ENCODE measurements at regions not wholly inside any gene's neighbourhood (a gene's known extent, or its start where the extent isn't known, plus 50 kb on each side); places are given as distances from the start of the nearest gene placed in this dataset.

DNA sequence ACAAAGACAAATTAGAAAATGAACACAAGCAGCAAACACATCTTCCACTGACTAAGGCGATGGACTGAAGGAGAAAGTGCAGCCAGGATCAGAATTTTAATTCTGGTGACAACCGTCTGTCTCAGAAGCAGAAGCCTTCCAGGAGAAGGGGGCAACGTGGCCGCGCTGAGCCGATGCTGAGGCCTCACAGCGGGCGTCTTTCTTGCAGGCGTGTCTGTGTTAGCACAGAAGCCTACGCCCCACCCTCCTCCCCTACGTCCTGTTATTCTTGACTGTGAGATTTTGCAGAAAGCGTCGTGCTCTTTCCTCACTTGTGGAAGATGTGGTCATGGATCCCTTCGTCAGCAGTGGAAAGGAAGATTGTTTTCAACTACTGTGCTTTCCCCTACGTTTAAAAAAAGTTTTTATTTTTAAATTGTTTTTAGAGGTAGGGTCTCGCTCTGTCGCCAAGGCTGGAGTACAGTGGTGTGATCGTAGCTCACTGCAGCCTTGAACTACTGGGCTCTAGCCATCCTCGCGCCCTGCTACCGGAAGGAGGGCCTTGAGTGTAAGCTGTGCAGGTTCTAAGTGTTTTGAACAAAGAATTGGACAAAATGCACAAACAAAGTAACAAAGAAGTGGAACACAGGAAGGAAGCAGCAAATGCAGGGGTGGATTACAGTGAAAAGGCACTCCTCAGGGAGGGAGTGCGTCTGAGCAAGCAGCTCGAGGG lies 422.0 kb downstream of the GALR1 start:
- H3K27ac Mint-ChIP-seq, result no peak overlapping the region
- no peaks in the 10 kb centered on the region for H3K4me1 Mint-ChIP-seq (ENCODE audit: low read depth)
- DNase-seq (ENCODE audit: low spot score), result no peak
- H3K4me3 Mint-ChIP-seq, result no peak overlapping the region
- H3K36me3 Mint-ChIP-seq (ENCODE audit: low read depth), result no peaks in the 10 kb centered on the region
- H3K9me3 Mint-ChIP-seq, result no peaks in the 10 kb centered on the region
- H3K27me3 Mint-ChIP-seq (ENCODE audit: low read depth), result no peaks in the 10 kb centered on the region

DNA sequence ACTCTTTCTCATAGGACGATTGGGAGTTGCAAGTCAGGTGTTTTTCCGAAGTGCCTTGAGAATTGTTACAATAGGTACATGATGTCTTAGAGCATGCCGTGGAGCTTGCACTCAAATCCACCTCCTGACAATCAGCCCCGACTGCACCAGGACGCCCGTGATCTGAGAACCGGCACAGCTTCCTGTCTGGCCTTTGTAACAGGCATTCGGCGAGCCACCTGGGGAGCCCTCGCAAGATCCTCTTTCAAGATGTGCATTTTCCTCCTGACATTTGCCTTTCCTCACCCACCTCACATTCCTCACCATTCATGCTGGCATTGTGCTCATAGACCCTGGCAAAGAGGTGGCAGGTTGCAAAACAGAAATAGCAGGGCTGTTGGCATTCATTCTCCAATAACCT lies 427.3 kb downstream of the GALR1 start:
- no peak overlapping the region for H3K27ac Mint-ChIP-seq
- H3K36me3 Mint-ChIP-seq (ENCODE audit: low read depth), result no peaks in the 10 kb centered on the region
- no peaks in the 10 kb centered on the region for H3K4me1 Mint-ChIP-seq (ENCODE audit: low read depth)
- no peaks in the 10 kb centered on the region for H3K9me3 Mint-ChIP-seq
- no peak for DNase-seq (ENCODE audit: low spot score)
- peaks cover 3% of the 10 kb centered on the region for H3K27me3 Mint-ChIP-seq (ENCODE audit: low read depth)
- H3K4me3 Mint-ChIP-seq, result no peak overlapping the region

DNA sequence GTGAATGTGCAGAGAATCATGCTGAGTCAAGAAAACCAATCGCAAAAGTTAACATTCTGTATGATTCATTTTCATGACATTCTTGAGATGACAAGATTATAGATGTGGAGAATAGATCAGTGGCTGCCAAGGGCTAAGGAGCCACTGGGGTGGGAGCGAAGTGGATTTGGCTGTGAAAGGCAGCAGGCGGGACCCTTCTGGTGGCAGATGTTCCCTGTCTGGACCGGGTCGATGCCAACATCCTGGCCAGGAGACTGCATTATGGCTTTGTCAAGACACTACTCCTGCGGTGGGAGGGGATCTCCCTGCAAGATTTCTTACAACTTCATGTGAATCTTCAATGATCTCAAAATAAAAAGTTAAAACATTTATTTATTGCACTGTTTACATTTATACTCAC lies 427.9 kb downstream of the GALR1 start:
- H3K27ac Mint-ChIP-seq, result no peak overlapping the region
- DNase-seq (ENCODE audit: low spot score), result no peak
- no peaks in the 10 kb centered on the region for H3K4me1 Mint-ChIP-seq (ENCODE audit: low read depth)
- no peaks in the 10 kb centered on the region for H3K36me3 Mint-ChIP-seq (ENCODE audit: low read depth)
- H3K9me3 Mint-ChIP-seq, result no peaks in the 10 kb centered on the region
- peaks cover 3% of the 10 kb centered on the region for H3K27me3 Mint-ChIP-seq (ENCODE audit: low read depth)
- H3K4me3 Mint-ChIP-seq, result no peak overlapping the region

DNA sequence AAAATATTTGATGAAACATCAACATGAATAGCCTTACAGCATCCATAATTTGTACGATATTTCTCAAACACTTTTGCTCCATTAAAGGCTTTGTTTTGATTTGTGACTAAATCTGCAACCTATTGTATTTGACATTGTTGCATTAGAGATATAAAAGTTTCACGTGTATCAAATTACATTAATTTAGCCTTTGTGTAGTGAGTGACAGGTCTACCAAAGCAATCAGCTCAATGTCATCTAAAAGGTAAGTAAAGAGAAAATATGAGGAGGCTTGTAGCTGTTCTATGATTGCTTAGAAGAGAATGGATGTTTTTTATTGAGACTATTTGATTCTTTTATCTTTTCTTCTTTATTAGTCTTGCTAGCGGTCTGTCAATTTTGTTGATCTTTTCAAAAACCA lies 430.2 kb downstream of the GALR1 start:
- Mint-ChIP-seq H3K4me1 (ENCODE audit: low read depth) (no peaks in the 10 kb centered on the region), H3K9me3 (no peaks in the 10 kb centered on the region), H3K27ac (no peak overlapping the region), H3K27me3 (ENCODE audit: low read depth) (peaks cover 3% of the 10 kb centered on the region), H3K4me3 (no peak overlapping the region), H3K36me3 (ENCODE audit: low read depth) (no peaks in the 10 kb centered on the region)
- DNase-seq (ENCODE audit: low spot score), result no peak

DNA sequence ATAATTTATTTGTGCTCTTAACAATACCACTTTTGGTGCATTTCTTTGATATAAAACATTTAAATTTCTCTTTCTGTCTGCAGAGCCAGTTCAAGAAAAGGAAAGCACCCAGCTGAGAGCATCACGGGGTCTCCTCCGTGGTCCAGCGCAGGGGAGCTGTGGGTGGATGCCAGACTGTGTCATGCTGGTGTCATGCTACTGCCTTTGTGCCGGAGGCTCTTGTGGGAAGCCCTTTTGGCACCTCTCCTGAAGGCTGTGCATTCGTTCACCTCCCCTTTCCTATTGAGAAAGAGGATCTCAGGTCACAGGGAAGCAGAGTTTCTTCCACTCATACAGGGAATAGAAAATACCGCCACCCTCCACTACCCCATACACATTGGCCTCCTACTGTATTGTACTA lies 450.4 kb downstream of the GALR1 start:
- Mint-ChIP-seq H3K9me3 (no peaks in the 10 kb centered on the region), H3K27me3 (ENCODE audit: low read depth) (no peaks in the 10 kb centered on the region), H3K4me1 (ENCODE audit: low read depth) (no peaks in the 10 kb centered on the region), H3K4me3 (no peak overlapping the region), H3K27ac (no peak overlapping the region), H3K36me3 (ENCODE audit: low read depth) (no peaks in the 10 kb centered on the region)
- no peak for DNase-seq (ENCODE audit: low spot score)

DNA sequence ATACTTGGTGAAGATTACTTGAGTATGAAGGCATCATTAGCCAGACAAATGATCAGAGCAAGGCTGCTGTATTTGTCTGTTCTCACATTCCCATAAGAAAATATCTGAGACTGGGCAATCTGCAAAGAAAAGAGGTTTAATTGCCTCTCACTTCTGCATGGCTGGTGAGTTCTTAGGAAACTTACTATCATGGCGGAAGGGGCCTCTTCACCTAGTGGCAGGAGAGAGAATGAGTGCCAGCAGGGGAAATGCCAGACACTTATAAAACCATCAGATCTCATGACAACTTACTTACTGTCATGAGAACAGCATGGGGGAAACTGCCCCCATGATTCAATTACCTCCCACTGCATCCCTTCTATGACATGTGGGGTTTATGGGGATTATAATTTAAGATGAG lies 452.3 kb downstream of the GALR1 start:
- DNase-seq (ENCODE audit: low spot score), result no peak
- Mint-ChIP-seq H3K4me3 (no peak overlapping the region), H3K27me3 (ENCODE audit: low read depth) (no peaks in the 10 kb centered on the region), H3K36me3 (ENCODE audit: low read depth) (no peaks in the 10 kb centered on the region), H3K4me1 (ENCODE audit: low read depth) (no peaks in the 10 kb centered on the region), H3K27ac (no peak overlapping the region), H3K9me3 (no peaks in the 10 kb centered on the region)

DNA sequence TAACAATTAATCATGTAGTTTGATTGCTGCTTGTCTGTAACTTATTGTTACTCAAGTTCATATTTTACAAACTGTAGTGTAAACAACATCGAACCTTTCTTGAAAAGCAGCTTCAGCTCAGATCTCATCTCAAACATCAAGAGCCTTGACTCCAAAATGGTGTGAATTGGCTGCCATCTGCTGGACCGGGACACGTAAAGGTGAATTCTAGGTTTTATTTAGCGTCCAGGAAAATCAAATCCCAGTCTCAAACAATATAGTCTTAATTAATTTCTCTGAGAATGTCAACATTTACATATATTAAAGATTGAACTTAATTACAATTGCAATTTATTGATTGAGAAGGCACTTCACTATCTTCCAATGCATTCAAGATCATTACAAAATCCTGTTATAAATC lies 453.0 kb downstream of the GALR1 start:
- no peaks in the 10 kb centered on the region for H3K36me3 Mint-ChIP-seq (ENCODE audit: low read depth)
- no peak for DNase-seq (ENCODE audit: low spot score)
- H3K9me3 Mint-ChIP-seq, result no peaks in the 10 kb centered on the region
- no peak overlapping the region for H3K27ac Mint-ChIP-seq
- no peak overlapping the region for H3K4me3 Mint-ChIP-seq
- H3K27me3 Mint-ChIP-seq (ENCODE audit: low read depth), result no peaks in the 10 kb centered on the region
- no peaks in the 10 kb centered on the region for H3K4me1 Mint-ChIP-seq (ENCODE audit: low read depth)

DNA sequence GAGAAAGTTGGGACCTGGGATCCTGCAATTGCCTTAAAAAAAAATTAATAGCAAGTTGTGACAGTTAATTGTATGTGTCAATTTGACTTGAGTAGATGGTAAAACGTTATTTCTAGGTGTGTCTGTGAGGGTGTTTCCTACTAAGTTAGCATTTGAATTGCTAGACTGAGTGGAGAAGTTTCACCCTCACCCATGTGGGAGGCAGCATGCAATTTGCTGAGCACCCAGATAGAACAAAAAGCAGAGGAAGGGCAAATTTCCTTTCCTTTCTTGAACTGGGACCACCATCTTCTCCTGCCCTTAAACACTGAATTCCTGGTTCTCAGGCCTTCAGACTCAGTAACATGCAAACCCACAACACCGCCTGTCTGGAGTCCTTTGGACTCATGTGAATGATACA lies 455.7 kb downstream of the GALR1 start:
- no peak overlapping the region for H3K4me3 Mint-ChIP-seq

DNA sequence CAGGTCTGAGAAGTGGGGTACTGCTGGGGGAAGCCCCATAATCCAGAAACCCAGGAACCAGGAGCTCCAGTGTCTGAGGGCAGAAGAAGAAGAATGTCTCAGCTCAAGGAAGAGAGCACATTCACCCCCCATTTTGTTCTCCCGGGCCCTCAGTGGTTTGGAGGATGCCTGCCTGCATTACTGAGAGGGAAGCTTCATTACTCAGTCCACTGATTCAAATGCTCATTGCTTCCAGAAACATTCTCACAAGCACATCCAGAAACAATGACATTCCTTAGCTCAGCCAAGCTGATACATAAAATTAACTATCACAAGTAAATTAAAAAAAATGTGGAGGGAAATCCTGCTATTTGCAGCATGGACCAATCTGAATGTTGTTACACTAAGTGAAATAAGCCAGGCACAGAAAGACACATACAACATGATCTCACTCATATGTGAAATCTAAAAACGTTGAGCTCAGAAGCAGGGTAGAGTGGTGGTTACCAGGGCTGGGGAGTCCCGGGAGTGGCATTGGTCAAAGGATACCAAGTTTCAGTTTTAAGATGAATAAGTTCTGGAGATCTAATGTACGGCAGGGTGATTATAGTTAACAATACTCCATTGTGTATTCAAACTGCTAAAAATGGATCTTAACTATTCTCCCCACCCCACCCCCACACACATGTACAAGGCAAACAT lies 459.3 kb downstream of the GALR1 start:
- no peaks in the 10 kb centered on the region for H3K27me3 Mint-ChIP-seq (ENCODE audit: low read depth)
- no peak overlapping the region for H3K27ac Mint-ChIP-seq
- no peaks in the 10 kb centered on the region for H3K9me3 Mint-ChIP-seq
- DNase-seq (ENCODE audit: low spot score), result no peak
- no peaks in the 10 kb centered on the region for H3K4me1 Mint-ChIP-seq (ENCODE audit: low read depth)
- H3K4me3 Mint-ChIP-seq, result no peak overlapping the region
- no peaks in the 10 kb centered on the region for H3K36me3 Mint-ChIP-seq (ENCODE audit: low read depth)

More for the DNA sequence above, 455.7 kb downstream of the GALR1 start:
- Mint-ChIP-seq H3K27me3 (ENCODE audit: low read depth) (no peaks in the 10 kb centered on the region), H3K36me3 (ENCODE audit: low read depth) (no peaks in the 10 kb centered on the region), H3K27ac (no peak overlapping the region), H3K9me3 (no peaks in the 10 kb centered on the region), H3K4me1 (ENCODE audit: low read depth) (no peaks in the 10 kb centered on the region)
- no peak for DNase-seq (ENCODE audit: low spot score)

DNA sequence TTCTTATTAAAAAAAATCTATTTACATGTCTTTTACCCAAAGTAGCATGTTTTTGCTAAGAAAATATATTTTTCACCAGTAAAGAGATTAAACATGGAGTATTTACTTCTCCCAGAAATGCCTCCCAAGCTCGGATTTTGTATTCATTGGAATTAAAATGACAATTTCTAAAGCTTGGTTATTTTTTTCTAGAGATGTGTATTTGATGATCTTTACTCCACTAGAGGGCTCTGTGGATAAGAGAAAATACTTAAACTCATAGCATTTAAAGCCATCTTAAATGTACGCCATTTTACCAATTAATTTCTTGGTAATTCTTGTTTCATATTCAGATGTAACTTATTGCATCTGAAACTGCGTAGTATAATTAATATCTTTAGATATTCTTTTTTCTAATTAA lies 461.4 kb downstream of the GALR1 start:
- Mint-ChIP-seq H3K4me1 (ENCODE audit: low read depth) (no peaks in the 10 kb centered on the region), H3K4me3 (no peak overlapping the region), H3K27ac (no peak overlapping the region), H3K36me3 (ENCODE audit: low read depth) (no peaks in the 10 kb centered on the region), H3K27me3 (ENCODE audit: low read depth) (no peaks in the 10 kb centered on the region), H3K9me3 (no peaks in the 10 kb centered on the region)
- no peak for DNase-seq (ENCODE audit: low spot score)

DNA sequence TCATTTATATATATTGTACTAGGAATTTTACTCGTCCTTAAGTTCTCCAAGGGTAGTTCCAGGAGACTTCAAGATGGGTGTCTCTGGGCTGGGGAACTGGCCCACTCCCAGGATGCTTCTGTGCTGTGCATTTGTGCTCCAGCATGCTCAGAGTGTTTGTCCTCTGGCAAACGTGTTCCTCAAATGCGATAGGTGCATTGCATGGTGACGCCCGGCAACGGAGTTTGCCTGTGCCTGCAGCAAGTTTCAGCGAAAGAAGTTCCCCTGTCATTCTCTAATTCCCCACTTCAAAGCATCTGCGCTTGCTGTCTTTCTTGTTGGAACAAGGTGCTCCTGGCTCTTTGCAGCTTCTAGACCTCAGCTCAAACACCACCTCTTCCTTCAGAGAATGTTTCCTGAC lies 465.1 kb downstream of the GALR1 start:
- no peak for DNase-seq (ENCODE audit: low spot score)
- H3K36me3 Mint-ChIP-seq (ENCODE audit: low read depth), result no peaks in the 10 kb centered on the region
- H3K27ac Mint-ChIP-seq, result no peak overlapping the region
- H3K4me1 Mint-ChIP-seq (ENCODE audit: low read depth), result no peaks in the 10 kb centered on the region
- H3K27me3 Mint-ChIP-seq (ENCODE audit: low read depth), result no peaks in the 10 kb centered on the region
- H3K4me3 Mint-ChIP-seq, result no peak overlapping the region
- H3K9me3 Mint-ChIP-seq, result no peaks in the 10 kb centered on the region

DNA sequence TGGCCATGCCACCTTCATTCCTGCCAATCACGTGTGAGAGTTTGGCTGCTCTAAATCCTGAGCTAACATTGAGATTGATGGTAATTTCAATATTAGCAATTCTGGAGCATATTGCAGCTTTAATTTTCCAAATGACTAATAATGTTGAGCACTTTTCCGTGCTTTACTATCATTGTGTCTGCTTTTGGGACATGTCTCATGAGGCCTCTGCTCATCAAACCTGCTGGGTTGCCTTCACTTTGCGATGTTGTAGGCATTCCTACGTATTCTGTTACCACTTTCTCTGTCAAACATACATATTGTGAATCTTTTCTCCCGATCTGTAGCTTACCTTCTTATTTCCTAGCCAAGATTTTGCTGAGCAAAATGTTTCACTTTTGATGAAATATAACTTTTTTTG lies 466.6 kb downstream of the GALR1 start:
- no peak for DNase-seq (ENCODE audit: low spot score)
- Mint-ChIP-seq H3K4me1 (ENCODE audit: low read depth) (no peaks in the 10 kb centered on the region), H3K27me3 (ENCODE audit: low read depth) (no peaks in the 10 kb centered on the region), H3K27ac (no peak overlapping the region), H3K9me3 (no peaks in the 10 kb centered on the region), H3K4me3 (no peak overlapping the region), H3K36me3 (ENCODE audit: low read depth) (no peaks in the 10 kb centered on the region)

DNA sequence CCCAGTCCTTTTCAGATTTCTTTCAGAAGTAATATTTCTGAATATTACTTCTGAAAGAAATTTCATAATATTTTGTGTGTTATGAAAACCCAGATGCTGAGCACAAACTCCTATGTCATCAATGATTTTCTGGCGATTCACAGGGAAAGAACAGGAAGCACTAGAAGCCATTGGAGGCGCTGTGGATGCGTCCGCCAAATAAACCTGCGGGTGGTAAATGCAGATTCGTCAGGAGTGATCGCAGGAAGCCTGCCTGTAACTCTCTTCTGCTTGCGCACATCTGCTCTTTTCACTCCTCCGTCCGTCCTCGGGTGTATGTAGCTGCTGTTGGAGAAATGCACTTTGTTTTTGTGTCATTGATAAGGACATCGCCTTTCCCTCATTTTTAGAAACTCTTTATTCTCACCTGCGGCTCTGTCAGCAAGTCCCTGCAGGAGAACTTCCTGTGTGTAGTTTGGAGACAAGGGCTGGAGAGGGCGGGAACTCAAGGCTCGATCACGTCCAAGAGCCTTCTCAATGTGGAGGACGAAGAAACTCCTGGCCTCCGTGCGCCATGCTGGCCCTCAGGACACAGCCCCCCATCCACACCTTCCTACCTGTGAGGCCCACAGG lies 483.8 kb downstream of the GALR1 start:
- Mint-ChIP-seq H3K27me3 (ENCODE audit: low read depth) (no peaks in the 10 kb centered on the region), H3K36me3 (ENCODE audit: low read depth) (no peaks in the 10 kb centered on the region), H3K9me3 (no peaks in the 10 kb centered on the region), H3K4me3 (no peak overlapping the region), H3K27ac (no peak overlapping the region), H3K4me1 (ENCODE audit: low read depth) (no peaks in the 10 kb centered on the region)
- DNase-seq (ENCODE audit: low spot score), result no peak

DNA sequence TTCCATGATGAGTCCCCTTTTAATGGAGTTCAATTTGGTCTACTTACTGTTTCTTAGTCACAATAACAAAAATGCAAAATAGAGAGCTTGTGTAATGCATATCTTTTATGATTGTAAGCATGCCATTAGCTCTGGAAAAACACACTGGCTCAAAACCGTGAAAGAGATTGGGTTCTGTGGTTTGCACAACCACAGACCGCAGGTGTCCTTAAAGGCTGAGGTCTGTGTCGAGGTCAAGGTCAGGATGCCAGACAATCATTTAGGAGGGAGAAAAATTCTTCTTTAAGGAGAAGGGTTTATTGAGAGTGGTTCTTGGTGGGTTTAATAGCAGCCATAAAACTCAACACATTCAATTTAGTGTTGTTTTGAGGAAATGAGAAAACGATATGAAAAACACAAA lies 487.2 kb downstream of the GALR1 start:
- Mint-ChIP-seq H3K4me3 (no peak overlapping the region), H3K27ac (no peak overlapping the region), H3K4me1 (ENCODE audit: low read depth) (no peaks in the 10 kb centered on the region)

More for the DNA sequence above, 487.2 kb downstream of the GALR1 start:
- no peaks in the 10 kb centered on the region for H3K27me3 Mint-ChIP-seq (ENCODE audit: low read depth)
- H3K9me3 Mint-ChIP-seq, result no peaks in the 10 kb centered on the region
- no peak for DNase-seq (ENCODE audit: low spot score)
- H3K36me3 Mint-ChIP-seq (ENCODE audit: low read depth), result no peaks in the 10 kb centered on the region
